ENCODE measurements at regions not wholly inside any gene's neighbourhood (a gene's known extent, or its start where the extent isn't known, plus 50 kb on each side); places are given as distances from the start of the nearest gene placed in this dataset.

GRCh38 chr18:31213641-31214040 lies 51.0 kb upstream of the DSC1 start:
- no peak for DNase-seq

- DNase-seq: no peak
Measured at GRCh38 chr18:31217038-31217849, 54.6 kb upstream of the DSC1 start.

- no peak for DNase-seq
Measured at GRCh38 chr18:31218671-31219383, 56.2 kb upstream of the DSC1 start.

- DNase-seq: no peak
Measured at GRCh38 chr18:31219395-31219794, 56.7 kb upstream of the DSC1 start.

GRCh38 chr18:31223371-31223770 lies 60.7 kb upstream of the DSC1 start:
- no peak for DNase-seq

GRCh38 chr18:31225668-31226067 lies 63.0 kb upstream of the DSC1 start:
- no peak for DNase-seq

GRCh38 chr18:31227497-31228229 lies 65.0 kb upstream of the DSC1 start:
- DNase-seq: no peak

- DNase-seq: no peak
Measured at GRCh38 chr18:31229829-31230228, 67.2 kb upstream of the DSC1 start.

GRCh38 chr18:31230495-31230894 lies 67.8 kb upstream of the DSC1 start:
- DNase-seq: peak in 1 of 2 experiments; percentile 5

- DNase-seq: no peak
Measured at GRCh38 chr18:31232013-31232412, 69.4 kb upstream of the DSC1 start.

- no peak for DNase-seq
Measured at GRCh38 chr18:31232775-31233424, 70.2 kb upstream of the DSC1 start.

GRCh38 chr18:31233621-31234275 lies 71.1 kb upstream of the DSC1 start:
- no peak for DNase-seq

- no peak for DNase-seq
Measured at GRCh38 chr18:31235856-31236255, 73.2 kb upstream of the DSC1 start.

- no peak for DNase-seq
Measured at GRCh38 chr18:31237142-31237541, 74.5 kb upstream of the DSC1 start.

GRCh38 chr18:31241425-31241824 lies 76.5 kb upstream of the DSG1 start:
- DNase-seq: no peak

- DNase-seq: no peak
Measured at GRCh38 chr18:31241900-31242409, 76.0 kb upstream of the DSG1 start.

- DNase-seq: no peak
Measured at GRCh38 chr18:31243740-31244512, 74.0 kb upstream of the DSG1 start.

- DNase-seq: no peak
Measured at GRCh38 chr18:31244771-31245394, 73.1 kb upstream of the DSG1 start.

- no peak for DNase-seq
Measured at GRCh38 chr18:31245820-31246219, 72.1 kb upstream of the DSG1 start.

GRCh38 chr18:31246460-31246859 lies 71.5 kb upstream of the DSG1 start:
- DNase-seq: no peak

- DNase-seq: no peak
Measured at GRCh38 chr18:31247574-31248199, 70.3 kb upstream of the DSG1 start.
